GM10266 (cell line): ENCODE measurements at regions not wholly inside any gene's neighbourhood (a gene's known extent, or its start where the extent isn't known, plus 50 kb on each side); places are given as distances from the start of the nearest gene placed in this dataset.
A peak's percentile ranks its signal among the peaks of the same experiment; 100 is the strongest.

Source experiments
- DNase-seq: peaks from one replicate; pipeline ENCODE4 v3.0.0; 2012; ENCODE audit errors: extremely low spot score
- TF ChIP-seq, protein P1 (sequence below): IDR thresholded peaks from 2 replicates; pipeline ENCODE4 v1.5.1; 2012; ENCODE audit warnings: mild to moderate bottlenecking, low read depth; ENCODE audit not compliant: control insufficient read depth, insufficient read depth; ENCODE audit errors: missing control alignments

DNA sequence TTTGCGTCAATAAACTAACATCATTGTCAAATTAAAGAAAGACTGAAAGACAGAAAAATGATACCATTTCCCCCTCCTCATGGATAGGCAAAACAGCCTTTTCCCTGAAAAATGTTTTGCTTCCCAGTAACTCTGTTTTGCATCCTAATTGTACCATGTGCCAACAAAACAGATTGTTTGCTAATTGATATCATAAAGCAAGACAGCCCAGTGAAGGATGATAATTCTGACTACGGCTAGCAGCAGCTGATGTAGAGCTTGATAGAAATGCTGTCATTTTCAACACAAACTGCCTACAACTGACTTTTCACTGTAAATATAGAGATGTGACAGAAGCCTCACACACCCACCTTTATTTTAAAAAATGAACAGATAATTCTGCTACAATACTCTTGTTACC, 1061.6 kb downstream of the HACE1 start:
- DNase-seq: no peak
- TF ChIP-seq, protein P1, sequence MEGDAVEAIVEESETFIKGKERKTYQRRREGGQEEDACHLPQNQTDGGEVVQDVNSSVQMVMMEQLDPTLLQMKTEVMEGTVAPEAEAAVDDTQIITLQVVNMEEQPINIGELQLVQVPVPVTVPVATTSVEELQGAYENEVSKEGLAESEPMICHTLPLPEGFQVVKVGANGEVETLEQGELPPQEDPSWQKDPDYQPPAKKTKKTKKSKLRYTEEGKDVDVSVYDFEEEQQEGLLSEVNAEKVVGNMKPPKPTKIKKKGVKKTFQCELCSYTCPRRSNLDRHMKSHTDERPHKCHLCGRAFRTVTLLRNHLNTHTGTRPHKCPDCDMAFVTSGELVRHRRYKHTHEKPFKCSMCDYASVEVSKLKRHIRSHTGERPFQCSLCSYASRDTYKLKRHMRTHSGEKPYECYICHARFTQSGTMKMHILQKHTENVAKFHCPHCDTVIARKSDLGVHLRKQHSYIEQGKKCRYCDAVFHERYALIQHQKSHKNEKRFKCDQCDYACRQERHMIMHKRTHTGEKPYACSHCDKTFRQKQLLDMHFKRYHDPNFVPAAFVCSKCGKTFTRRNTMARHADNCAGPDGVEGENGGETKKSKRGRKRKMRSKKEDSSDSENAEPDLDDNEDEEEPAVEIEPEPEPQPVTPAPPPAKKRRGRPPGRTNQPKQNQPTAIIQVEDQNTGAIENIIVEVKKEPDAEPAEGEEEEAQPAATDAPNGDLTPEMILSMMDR: no peak

DNA sequence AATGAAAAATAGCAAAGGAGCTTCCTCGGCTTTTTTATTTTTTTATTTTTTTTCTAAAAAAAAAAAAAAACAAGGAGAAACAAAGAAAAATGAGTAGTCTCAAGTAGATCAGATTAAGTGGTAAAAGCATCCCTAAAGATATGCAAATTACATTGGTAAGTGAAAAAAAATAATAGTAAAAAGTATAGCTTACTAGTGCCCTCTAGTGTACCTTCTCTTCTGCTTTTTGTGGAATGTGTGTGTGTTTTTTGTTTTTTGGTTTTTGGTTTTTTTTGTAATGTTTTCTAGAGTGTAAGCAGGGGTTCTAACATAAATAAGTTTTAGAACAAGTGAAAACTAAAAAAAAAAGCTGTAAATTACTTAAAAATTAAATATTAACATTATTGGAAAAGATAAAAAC, 1062.0 kb downstream of the HACE1 start:
- DNase-seq: no peak
- TF ChIP-seq, protein P1: peak; percentile 37

DNA sequence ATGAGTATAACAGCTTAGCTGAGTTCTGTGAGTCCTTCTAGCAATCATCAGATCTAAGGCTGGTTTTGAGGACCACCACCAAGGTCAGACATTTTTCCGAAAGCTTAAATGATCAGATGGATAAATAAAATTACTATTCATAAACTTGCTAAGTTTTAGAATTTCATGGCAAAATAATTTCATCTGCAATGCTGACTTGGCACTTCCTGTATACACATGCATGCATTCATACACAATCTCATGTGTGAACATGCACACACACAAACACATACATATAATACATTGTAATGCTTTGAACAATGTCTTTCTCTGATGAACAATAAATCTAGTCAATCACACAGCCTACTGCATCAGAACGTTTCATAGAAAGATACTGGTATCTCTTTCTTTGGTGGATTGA, 1068.3 kb downstream of the HACE1 start:
- TF ChIP-seq, protein P1: no peak
- DNase-seq: no peak

DNA sequence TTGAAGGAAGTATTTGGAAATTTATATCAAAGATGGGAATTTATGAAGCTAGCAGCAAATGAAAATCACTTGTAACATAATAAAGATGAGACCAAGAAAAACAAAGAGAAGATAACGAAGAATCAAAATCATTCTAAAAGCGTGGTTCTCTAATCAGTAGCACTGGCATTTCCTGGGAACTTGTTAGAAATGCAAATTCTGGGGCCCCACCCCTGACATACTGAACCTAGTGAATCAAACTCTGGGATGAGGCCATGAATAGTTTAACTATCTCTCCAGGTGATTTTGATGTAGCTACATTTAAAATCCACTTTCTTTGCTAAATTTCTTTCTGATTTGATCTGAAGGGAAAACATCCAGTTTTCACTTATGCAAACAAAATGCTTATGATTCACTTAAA, 1075.6 kb downstream of the HACE1 start:
- no peak for DNase-seq
- TF ChIP-seq, protein P1: no peak

DNA sequence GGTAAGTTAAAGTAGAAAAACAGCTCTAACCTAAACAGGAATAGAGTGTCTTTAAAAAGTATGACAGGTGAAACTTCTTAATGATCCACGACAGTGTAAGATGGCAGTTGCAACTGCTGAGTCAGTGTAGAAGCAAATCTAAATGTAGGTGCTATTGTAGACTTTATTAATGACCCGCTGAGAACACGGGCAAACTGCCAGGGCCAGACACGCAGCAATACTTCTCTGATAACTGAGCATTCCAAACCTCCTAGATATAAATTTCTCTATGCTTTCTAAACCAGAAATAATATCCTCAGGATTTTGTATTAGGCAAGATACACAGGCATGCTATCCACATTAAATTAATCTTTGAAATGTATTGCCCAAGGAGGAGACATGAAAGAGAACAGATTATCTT, 1076.4 kb downstream of the HACE1 start:
- TF ChIP-seq, protein P1: no peak
- no peak for DNase-seq

DNA sequence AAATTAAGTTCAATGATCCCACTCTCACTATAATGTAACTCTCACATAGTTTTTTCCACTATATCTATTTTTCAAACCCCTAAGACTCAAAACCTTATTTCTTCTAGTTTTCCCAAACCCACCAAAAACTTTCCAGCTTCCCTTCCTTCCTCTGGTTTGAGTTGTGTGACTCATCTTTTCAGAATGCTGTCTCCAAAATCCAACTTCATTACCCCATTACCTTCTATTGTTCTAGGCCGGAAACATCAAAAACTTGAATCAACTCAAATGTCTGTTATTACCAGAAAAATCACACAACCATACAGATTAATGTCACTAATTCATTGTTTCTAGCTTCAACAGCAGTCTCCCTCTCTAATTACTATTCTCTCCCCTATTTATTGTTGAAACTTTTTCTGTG, 1090.3 kb downstream of the HACE1 start:
- no peak for DNase-seq
- TF ChIP-seq, protein P1: no peak

DNA sequence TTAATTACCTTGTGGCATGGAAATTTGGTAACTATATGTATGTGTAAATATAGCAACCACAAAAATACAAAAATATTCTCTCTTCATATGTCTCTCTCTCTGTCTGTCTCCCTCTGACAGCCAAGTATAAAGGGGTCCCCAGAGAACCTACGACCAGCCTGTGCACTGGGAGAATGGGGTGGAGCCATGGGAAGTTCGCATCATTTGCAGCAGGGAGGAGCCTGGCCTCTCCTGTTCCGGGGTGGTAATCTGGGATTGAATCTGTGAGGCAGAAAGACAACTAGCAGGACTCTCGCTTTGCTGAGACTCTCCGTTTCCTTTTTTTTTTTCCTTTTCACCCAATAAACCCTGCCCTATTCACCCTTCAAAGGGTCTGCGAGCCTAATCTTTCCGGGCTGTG, 1109.1 kb downstream of the HACE1 start:
- TF ChIP-seq, protein P1: no peak
- no peak for DNase-seq
